ENCODE measurements at regions not wholly inside any gene's neighbourhood (a gene's known extent, or its start where the extent isn't known, plus 50 kb on each side); places are given as distances from the start of the nearest gene placed in this dataset.

- no peak overlapping the region for H3K4me3 Mint-ChIP-seq (ENCODE audit: unreplicated experiment)
- DNase-seq (ENCODE audit: low spot score), result no peak
- H3K4me1 Mint-ChIP-seq (ENCODE audit: unreplicated experiment), result no peaks in the 10 kb centered on the region
- TF ChIP-seq CTCF (IDR thresholded peaks at IDR 0.05; ENCODE audit: unreplicated experiment), result no peak
- peaks cover 6% of the 10 kb centered on the region for H3K36me3 Mint-ChIP-seq (ENCODE audit: low read depth, unreplicated experiment)
- H3K9me3 Mint-ChIP-seq (ENCODE audit: unreplicated experiment), result no peaks in the 10 kb centered on the region
- no peak overlapping the region for H3K27ac Mint-ChIP-seq (ENCODE audit: unreplicated experiment)
- no peaks in the 10 kb centered on the region for H3K27me3 Mint-ChIP-seq (ENCODE audit: unreplicated experiment)
These were observed 747.2 kb upstream of the PRR20A start for GRCh38 chr13:56393549-56393948.

GRCh38 chr13:56396318-56396717, 744.4 kb upstream of the PRR20A start:
- Mint-ChIP-seq H3K9me3 (ENCODE audit: unreplicated experiment) (no peaks in the 10 kb centered on the region), H3K4me1 (ENCODE audit: unreplicated experiment) (no peaks in the 10 kb centered on the region), H3K4me3 (ENCODE audit: unreplicated experiment) (no peak overlapping the region), H3K27ac (ENCODE audit: unreplicated experiment) (no peak overlapping the region), H3K36me3 (ENCODE audit: low read depth, unreplicated experiment) (peaks cover 4% of the 10 kb centered on the region), H3K27me3 (ENCODE audit: unreplicated experiment) (no peaks in the 10 kb centered on the region)
- DNase-seq (ENCODE audit: low spot score), result no peak
- TF ChIP-seq CTCF (IDR thresholded peaks at IDR 0.05; ENCODE audit: unreplicated experiment), result no peak

GRCh38 chr13:56400774-56401173, 739.9 kb upstream of the PRR20A start:
- peaks cover 2% of the 10 kb centered on the region for H3K27me3 Mint-ChIP-seq (ENCODE audit: unreplicated experiment)
- DNase-seq (ENCODE audit: low spot score), result no peak
- no peak overlapping the region for H3K4me3 Mint-ChIP-seq (ENCODE audit: unreplicated experiment)
- H3K9me3 Mint-ChIP-seq (ENCODE audit: unreplicated experiment), result no peaks in the 10 kb centered on the region
- H3K36me3 Mint-ChIP-seq (ENCODE audit: low read depth, unreplicated experiment), result no peaks in the 10 kb centered on the region
- no peaks in the 10 kb centered on the region for H3K4me1 Mint-ChIP-seq (ENCODE audit: unreplicated experiment)
- H3K27ac Mint-ChIP-seq (ENCODE audit: unreplicated experiment), result no peak overlapping the region
- no peak for TF ChIP-seq CTCF (IDR thresholded peaks at IDR 0.05; ENCODE audit: unreplicated experiment)

GRCh38 chr13:56412856-56413255, 727.9 kb upstream of the PRR20A start:
- H3K27me3 Mint-ChIP-seq (ENCODE audit: unreplicated experiment), result no peaks in the 10 kb centered on the region
- no peaks in the 10 kb centered on the region for H3K9me3 Mint-ChIP-seq (ENCODE audit: unreplicated experiment)
- no peaks in the 10 kb centered on the region for H3K4me1 Mint-ChIP-seq (ENCODE audit: unreplicated experiment)
- TF ChIP-seq CTCF (IDR thresholded peaks at IDR 0.05; ENCODE audit: unreplicated experiment), result no peak
- H3K27ac Mint-ChIP-seq (ENCODE audit: unreplicated experiment), result no peak overlapping the region
- H3K4me3 Mint-ChIP-seq (ENCODE audit: unreplicated experiment), result no peak overlapping the region
- no peaks in the 10 kb centered on the region for H3K36me3 Mint-ChIP-seq (ENCODE audit: low read depth, unreplicated experiment)
- no peak for DNase-seq (ENCODE audit: low spot score)

GRCh38 chr13:56424246-56424645, 716.5 kb upstream of the PRR20A start:
- H3K27me3 Mint-ChIP-seq (ENCODE audit: unreplicated experiment), result peaks cover 2% of the 10 kb centered on the region
- no peak overlapping the region for H3K27ac Mint-ChIP-seq (ENCODE audit: unreplicated experiment)
- no peak overlapping the region for H3K4me3 Mint-ChIP-seq (ENCODE audit: unreplicated experiment)
- TF ChIP-seq CTCF (IDR thresholded peaks at IDR 0.05; ENCODE audit: unreplicated experiment), result no peak
- no peaks in the 10 kb centered on the region for H3K9me3 Mint-ChIP-seq (ENCODE audit: unreplicated experiment)
- H3K4me1 Mint-ChIP-seq (ENCODE audit: unreplicated experiment), result no peaks in the 10 kb centered on the region
- DNase-seq (ENCODE audit: low spot score), result no peak
- H3K36me3 Mint-ChIP-seq (ENCODE audit: low read depth, unreplicated experiment), result no peaks in the 10 kb centered on the region
